ENCODE measurements at regions not wholly inside any gene's neighbourhood (a gene's known extent, or its start where the extent isn't known, plus 50 kb on each side); places are given as distances from the start of the nearest gene placed in this dataset.

- H3K36me3 ChIP-seq = no peaks in the 10 kb centered on the region
- H3K4me3 ChIP-seq = no peak overlapping the region
- no peaks in the 10 kb centered on the region for H3K9me3 ChIP-seq (replicated peaks)
- DNase-seq = no peak
- H3K4me1 ChIP-seq = no peaks in the 10 kb centered on the region
- intact Hi-C loops (cut with micrococcal nuclease) = no loop called here
- H3K27ac ChIP-seq (replicated peaks) = no peak overlapping the region
- H3K27me3 ChIP-seq (ENCODE audit: low read depth) = no peaks in the 10 kb centered on the region
- TF ChIP-seq CTCF (IDR thresholded peaks at IDR 0.05; ENCODE audit: borderline replicate concordance) = no peak
Measured at GRCh38 chr13:91162589-91162988, 184.9 kb upstream of the MIR17HG start.

GRCh38 chr13:91165758-91166157 is 181.7 kb upstream of the MIR17HG start:
- Histone ChIP-seq H3K9me3 (replicated peaks) (no peaks in the 10 kb centered on the region), H3K4me1 (no peaks in the 10 kb centered on the region), H3K36me3 (no peaks in the 10 kb centered on the region), H3K27ac (replicated peaks) (no peak overlapping the region), H3K4me3 (no peak overlapping the region), H3K27me3 (ENCODE audit: low read depth) (peaks cover 3% of the 10 kb centered on the region)
- no peak for TF ChIP-seq CTCF (IDR thresholded peaks at IDR 0.05; ENCODE audit: borderline replicate concordance)
- intact Hi-C loops (cut with micrococcal nuclease) = no loop called here
- DNase-seq = no peak

DNA sequence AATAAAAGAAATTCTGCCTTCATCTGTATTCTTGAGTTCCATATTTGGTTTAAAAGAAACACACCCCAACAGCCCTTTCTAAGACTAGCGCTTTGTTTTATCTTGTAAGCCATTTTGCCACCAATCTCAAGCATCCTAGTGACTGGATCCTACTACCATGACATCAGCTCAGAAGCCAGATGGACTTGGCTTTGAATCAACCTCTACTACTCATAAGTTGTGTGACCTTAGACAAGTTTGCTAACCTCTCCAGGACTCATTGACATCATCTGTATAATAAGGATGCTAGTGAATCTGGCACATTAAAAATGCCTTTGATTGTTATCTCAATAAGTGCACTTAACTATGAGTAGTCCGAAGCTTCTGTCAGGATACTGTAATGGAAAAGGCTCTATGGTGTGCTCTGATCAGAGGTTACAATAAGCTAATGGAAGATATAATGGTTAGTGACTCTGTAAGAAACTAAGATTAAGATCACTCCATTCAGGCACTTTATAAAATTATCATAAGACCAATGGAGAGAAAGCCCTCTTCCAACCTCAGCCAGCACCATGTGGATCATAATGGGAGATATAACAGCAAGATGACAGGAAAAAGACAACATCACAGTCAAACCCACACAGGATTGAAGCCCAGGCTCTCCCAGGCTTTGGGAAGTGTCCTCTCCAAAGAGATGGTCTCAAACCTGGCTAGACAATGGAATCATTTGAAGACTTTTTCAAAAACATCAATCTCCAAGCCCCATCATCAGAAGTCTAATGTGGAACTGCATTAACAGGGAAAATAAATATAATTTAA is 180.6 kb upstream of the MIR17HG start:
- Histone ChIP-seq H3K36me3 (no peaks in the 10 kb centered on the region), H3K4me3 (no peak overlapping the region), H3K4me1 (no peaks in the 10 kb centered on the region), H3K27me3 (ENCODE audit: low read depth) (peaks cover 3% of the 10 kb centered on the region), H3K27ac (replicated peaks) (no peak overlapping the region), H3K9me3 (replicated peaks) (no peaks in the 10 kb centered on the region)
- no peak for DNase-seq
- TF ChIP-seq CTCF (IDR thresholded peaks at IDR 0.05; ENCODE audit: borderline replicate concordance) = no peak
- intact Hi-C loops (cut with micrococcal nuclease) = no loop called here

GRCh38 chr13:91167706-91168385 is 179.6 kb upstream of the MIR17HG start:
- no peaks in the 10 kb centered on the region for H3K4me1 ChIP-seq
- no peaks in the 10 kb centered on the region for H3K36me3 ChIP-seq
- TF ChIP-seq CTCF (IDR thresholded peaks at IDR 0.05; ENCODE audit: borderline replicate concordance) = no peak
- H3K27me3 ChIP-seq (ENCODE audit: low read depth) = peaks cover 4% of the 10 kb centered on the region
- H3K9me3 ChIP-seq (replicated peaks) = no peaks in the 10 kb centered on the region
- DNase-seq = no peak
- H3K27ac ChIP-seq (replicated peaks) = no peak overlapping the region
- intact Hi-C loops (cut with micrococcal nuclease) = no loop called here
- no peak overlapping the region for H3K4me3 ChIP-seq

DNA sequence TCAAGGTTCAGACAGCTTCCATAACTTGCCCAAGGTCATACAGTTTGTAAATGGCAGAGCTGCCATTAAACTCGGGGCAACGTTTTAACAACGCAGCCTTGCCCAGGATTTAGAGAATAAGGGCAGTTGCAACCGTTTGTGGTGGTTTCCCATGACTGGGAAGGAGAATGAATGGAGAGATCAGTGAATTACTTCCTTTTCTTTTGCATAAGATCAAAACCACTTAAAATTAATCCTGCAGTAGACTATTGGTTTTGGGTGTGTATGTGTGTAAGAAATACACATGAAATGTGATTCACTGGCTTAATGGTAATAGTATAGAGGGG is 179.1 kb upstream of the MIR17HG start:
- no peaks in the 10 kb centered on the region for H3K36me3 ChIP-seq
- no peaks in the 10 kb centered on the region for H3K4me1 ChIP-seq
- intact Hi-C loops (cut with micrococcal nuclease) = no loop called here

More for the DNA sequence above, 179.1 kb upstream of the MIR17HG start:
- Histone ChIP-seq H3K27me3 (ENCODE audit: low read depth) (peaks cover 9% of the 10 kb centered on the region), H3K9me3 (replicated peaks) (no peaks in the 10 kb centered on the region), H3K4me3 (no peak overlapping the region), H3K27ac (replicated peaks) (no peak overlapping the region)
- no peak for DNase-seq
- TF ChIP-seq CTCF (IDR thresholded peaks at IDR 0.05; ENCODE audit: borderline replicate concordance) = no peak

Data from left ventricle myocardium inferior (tissue), 1 donor.